ENCODE measurements at regions not wholly inside any gene's neighbourhood (a gene's known extent, or its start where the extent isn't known, plus 50 kb on each side); places are given as distances from the start of the nearest gene placed in this dataset.

- DNase-seq (ENCODE audit: low read depth in 4 of 4, low spot score in 3 of 4) = no peak
These were observed 264.9 kb downstream of the UQCRFS1 start for GRCh38 chr19:28948026-28948425.

- DNase-seq (ENCODE audit: low read depth in 4 of 4, low spot score in 3 of 4) = no peak
These were observed 269.3 kb downstream of the UQCRFS1 start for GRCh38 chr19:28943651-28944050.

DNA sequence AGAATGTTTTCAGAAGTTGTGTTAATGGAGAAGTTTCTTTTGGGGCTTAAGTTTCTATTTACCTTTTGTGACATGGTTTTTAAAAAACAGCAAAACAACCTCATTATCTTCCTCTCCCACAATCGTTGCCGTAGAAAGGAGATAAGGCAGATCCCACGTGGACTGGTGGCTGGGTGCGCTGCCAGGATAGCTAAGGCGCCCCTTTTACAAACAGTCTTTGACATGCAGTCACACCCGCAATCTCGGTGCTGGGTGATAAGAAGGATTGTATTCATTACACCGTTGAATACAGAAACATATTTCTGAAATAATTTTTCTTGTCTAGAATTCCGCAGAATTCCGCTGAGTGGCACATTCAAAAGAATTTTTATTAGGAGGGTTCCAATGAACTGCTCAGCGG lies 271.1 kb downstream of the UQCRFS1 start:
- DNase-seq (ENCODE audit: low read depth in 4 of 4, low spot score in 3 of 4) = no peak

DNA sequence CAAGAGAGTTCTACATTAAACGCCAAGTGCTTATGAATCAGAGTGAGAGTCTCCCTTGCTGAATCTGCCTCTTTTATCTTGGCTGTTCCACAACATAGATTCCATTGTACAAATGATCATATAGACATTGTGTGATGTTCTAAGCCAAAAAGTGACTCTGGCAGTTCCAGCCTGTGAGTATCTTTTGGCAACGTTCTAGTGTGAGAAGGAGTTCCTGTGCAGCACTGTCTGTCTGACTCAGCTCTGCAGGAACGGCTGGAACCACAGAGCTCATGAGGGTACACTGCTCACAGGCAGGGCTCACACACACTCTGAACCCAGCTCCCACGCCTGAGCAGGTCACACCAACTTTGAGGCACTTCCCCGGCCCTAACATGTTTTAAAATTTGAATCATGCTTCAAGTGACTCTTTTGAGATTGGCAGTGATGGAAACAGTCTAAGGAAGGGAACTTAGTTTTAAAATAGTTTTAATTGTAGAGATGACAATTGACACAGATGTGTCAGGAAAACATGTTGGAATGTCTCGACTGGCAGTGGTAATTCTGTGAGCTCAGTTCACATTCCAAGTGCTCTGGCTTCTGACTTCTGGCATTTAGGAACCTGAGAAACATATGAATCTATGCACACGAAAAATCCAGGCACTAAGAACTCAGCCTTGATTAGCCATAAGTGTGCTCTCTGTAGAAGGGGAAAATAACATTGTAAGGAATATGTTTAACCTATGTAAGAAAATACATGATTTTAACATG lies 272.0 kb downstream of the UQCRFS1 start:
- DNase-seq (ENCODE audit: low read depth in 4 of 4, low spot score in 3 of 4) = no peak

GRCh38 chr19:28939236-28939635 lies 273.7 kb downstream of the UQCRFS1 start:
- DNase-seq (ENCODE audit: low read depth in 4 of 4, low spot score in 3 of 4) = no peak

- DNase-seq (ENCODE audit: low read depth in 4 of 4, low spot score in 3 of 4) = no peak
These were observed 276.9 kb downstream of the UQCRFS1 start for GRCh38 chr19:28936001-28936400.

- DNase-seq (ENCODE audit: low read depth in 4 of 4, low spot score in 3 of 4) = no peak
These were observed 278.3 kb downstream of the UQCRFS1 start for GRCh38 chr19:28934631-28935030.

GRCh38 chr19:28933039-28933438 lies 279.9 kb downstream of the UQCRFS1 start:
- DNase-seq (ENCODE audit: low read depth in 4 of 4, low spot score in 3 of 4) = no peak

- DNase-seq (ENCODE audit: low read depth in 4 of 4, low spot score in 3 of 4) = no peak
These were observed 280.5 kb downstream of the UQCRFS1 start for GRCh38 chr19:28932446-28932845.

GRCh38 chr19:28929006-28929405 lies 283.9 kb downstream of the UQCRFS1 start:
- DNase-seq (ENCODE audit: low read depth in 4 of 4, low spot score in 3 of 4) = no peak

- DNase-seq (ENCODE audit: low read depth in 4 of 4, low spot score in 3 of 4) = no peak
These were observed 285.5 kb downstream of the UQCRFS1 start for GRCh38 chr19:28927456-28927855.

- DNase-seq (ENCODE audit: low read depth in 4 of 4, low spot score in 3 of 4) = no peak
These were observed 292.5 kb downstream of the UQCRFS1 start for GRCh38 chr19:28920269-28921066.

DNA sequence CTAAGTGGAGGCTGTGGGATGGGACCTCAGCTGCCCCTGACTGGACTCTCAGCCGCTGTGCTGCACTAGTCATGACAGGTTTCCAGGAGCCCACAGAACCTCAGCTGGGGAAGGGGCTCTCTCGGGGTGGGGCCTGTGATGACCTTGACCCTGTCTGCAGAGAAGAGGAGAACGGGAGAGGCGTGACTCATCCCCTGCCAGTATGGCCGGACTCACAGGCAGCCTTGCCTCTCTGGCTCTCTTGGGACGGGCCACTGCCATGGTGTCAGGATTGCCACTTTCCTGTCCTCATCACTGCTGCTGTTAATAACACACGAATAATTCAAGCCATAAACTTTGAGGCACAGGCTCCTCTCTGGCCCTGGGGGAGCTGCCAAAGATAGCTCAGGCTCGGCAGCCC lies 295.3 kb downstream of the UQCRFS1 start:
- DNase-seq (ENCODE audit: low read depth in 4 of 4, low spot score in 3 of 4) = no peak

- DNase-seq (ENCODE audit: low read depth in 4 of 4, low spot score in 3 of 4) = no peak
These were observed 297.1 kb downstream of the UQCRFS1 start for GRCh38 chr19:28915737-28916460.

- no peak for DNase-seq (ENCODE audit: low read depth in 4 of 4, low spot score in 3 of 4)
These were observed 297.7 kb downstream of the UQCRFS1 start for GRCh38 chr19:28915202-28915601.

DNA sequence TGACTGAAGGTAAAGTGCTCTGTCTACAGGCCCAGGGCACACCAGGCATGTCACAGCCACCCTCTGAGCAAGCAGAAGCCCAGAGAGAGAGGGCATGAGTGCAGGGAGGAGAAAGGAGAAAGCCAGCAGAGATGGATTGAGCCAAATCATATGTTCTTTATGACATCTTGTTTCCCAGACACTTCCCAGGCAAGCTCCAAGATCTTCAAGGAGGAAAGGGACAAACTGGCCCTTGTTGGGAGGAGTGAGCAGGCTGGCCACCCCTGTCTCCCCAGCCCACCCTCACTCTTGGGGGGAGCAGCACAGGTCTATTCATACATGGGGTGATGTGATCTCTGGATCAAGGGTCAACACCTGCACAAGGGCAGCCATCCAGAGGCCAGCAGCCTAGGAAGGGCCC lies 298.8 kb downstream of the UQCRFS1 start:
- no peak for DNase-seq (ENCODE audit: low read depth in 4 of 4, low spot score in 3 of 4)

GRCh38 chr19:28913626-28914025 lies 299.3 kb downstream of the UQCRFS1 start:
- no peak for DNase-seq (ENCODE audit: low read depth in 4 of 4, low spot score in 3 of 4)

- DNase-seq (ENCODE audit: low read depth in 4 of 4, low spot score in 3 of 4) = no peak
These were observed 304.0 kb downstream of the UQCRFS1 start for GRCh38 chr19:28908941-28909340.

DNA sequence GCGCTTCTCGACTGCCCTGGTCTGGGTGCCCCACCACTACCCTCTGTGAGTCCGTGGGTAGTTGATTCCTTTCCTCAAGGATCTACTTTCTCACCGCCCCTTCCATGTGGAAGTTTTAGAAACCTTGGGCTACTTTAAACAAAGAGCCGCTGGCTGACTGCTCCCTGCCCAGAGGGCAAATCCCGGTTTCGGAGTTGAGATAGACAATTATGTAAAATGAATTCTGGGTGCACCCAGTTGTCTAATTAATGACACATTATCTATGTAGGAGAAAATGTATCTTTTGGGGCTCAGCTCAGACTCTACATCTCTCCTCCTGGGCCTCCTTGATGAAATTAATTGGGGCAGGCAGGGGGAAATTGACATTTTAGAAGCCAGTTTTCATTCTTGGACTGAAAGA lies 305.4 kb downstream of the UQCRFS1 start:
- no peak for DNase-seq (ENCODE audit: low read depth in 4 of 4, low spot score in 3 of 4)

- no peak for DNase-seq (ENCODE audit: low read depth in 4 of 4, low spot score in 3 of 4)
These were observed 307.0 kb downstream of the UQCRFS1 start for GRCh38 chr19:28905996-28906395.

DNA sequence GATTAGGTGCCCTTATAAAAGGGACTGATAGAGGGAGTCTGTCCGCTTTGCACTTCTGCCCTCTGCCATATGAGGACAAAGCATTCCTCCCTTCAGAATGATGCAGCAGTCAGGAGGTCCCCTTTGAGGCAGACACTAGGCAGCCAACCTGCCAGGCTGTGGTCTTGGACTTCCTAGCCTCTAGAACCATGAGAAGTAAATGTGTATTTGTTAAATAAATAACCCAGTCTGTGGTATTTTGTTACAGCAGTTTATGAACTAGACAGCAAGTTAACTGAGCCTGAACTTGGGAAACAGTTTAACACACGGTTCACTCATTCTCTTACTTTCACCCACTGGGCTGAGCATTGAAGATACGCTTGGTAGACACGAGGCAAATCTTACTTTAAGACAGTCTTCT lies 313.2 kb downstream of the UQCRFS1 start:
- no peak for DNase-seq (ENCODE audit: low read depth in 4 of 4, low spot score in 3 of 4)
